Spleen (tissue), 11 donors: ENCODE measurements at regions not wholly inside any gene's neighbourhood (a gene's known extent, or its start where the extent isn't known, plus 50 kb on each side); places are given as distances from the start of the nearest gene placed in this dataset.
"Not testable (repeated sequence)": the region's sequence is repeated elsewhere in the genome, so short reads cannot be mapped to it uniquely, and the experiment has no call there.

Experiments used
- DNase-seq: peaks from one replicate; pipeline ENCODE4 v3.0.0-alpha.2; 2020
- H3K27ac ChIP-seq, 8 donors: fragments of 200-600 bp; sonication (generic) in 7 of 8; 1 replicate in 4 of 8; 2 replicates in 4 of 8; pipeline versions ENCODE4 v1.5.0 to v1.8.0; 2016 to 2021; ENCODE audit warnings: inconsistent platforms in 4 of 8, mild to moderate bottlenecking in 4 of 8, moderate library complexity in 1 of 8
- H3K27me3 ChIP-seq, 7 donors: fragments of 200-600 bp; sonication (generic) in 6 of 7; replicated peaks in 1 of 7; 1 replicate in 4 of 7; 2 replicates in 3 of 7; pipeline versions ENCODE4 v1.5.0 to v1.8.0; 2016 to 2021; ENCODE audit warnings: inconsistent platforms in 3 of 7, mild to moderate bottlenecking in 1 of 7
- H3K36me3 ChIP-seq, 6 donors: fragments of 200-600 bp; sonication (generic) in 5 of 6; 1 replicate in 4 of 6; 2 replicates in 2 of 6; pipeline versions ENCODE4 v1.5.0 to v1.8.0; 2016 to 2021; ENCODE audit warnings: inconsistent platforms in 2 of 6
- H3K4me1 ChIP-seq, 6 donors: fragments of 200-600 bp; sonication (generic) in 5 of 6; 1 replicate in 3 of 6; 2 replicates in 3 of 6; pipeline versions ENCODE4 v1.5.0 to v1.8.0; 2016 to 2021; ENCODE audit warnings: inconsistent platforms in 3 of 6
- H3K4me3 ChIP-seq, 8 donors: fragments of 200-600 bp; sonication (generic) in 7 of 8; 1 replicate in 4 of 8; 2 replicates in 4 of 8; pipeline versions ENCODE4 v1.5.0 to v1.8.0; 2016 to 2021; ENCODE audit warnings: inconsistent platforms in 4 of 8, mild to moderate bottlenecking in 4 of 8, moderate library complexity in 2 of 8
- H3K9me3 ChIP-seq, 8 donors: fragments of 200-600 bp; sonication (generic) in 7 of 8; 1 replicate in 4 of 8; 2 replicates in 4 of 8; pipeline versions ENCODE4 v1.5.0 to v1.8.0; 2016 to 2021; ENCODE audit warnings: inconsistent platforms in 4 of 8
- CTCF ChIP-seq, 11 experiments: fragments of 200-600 bp in 7 of 11; fragments of 450-650 bp in 4 of 11; sonication (generic) in 4 of 11; IDR thresholded peaks in 8 of 11; conservative IDR thresholded peaks in 3 of 11; 1 replicate in 7 of 11; 2 replicates in 4 of 11; pipeline versions ENCODE4 v1.4.0 to v1.8.0; 2016 to 2021; ENCODE audit warnings: antibody characterized with exemption in 11 of 11, inconsistent platforms in 4 of 11, mild to moderate bottlenecking in 1 of 11
- POLR2A ChIP-seq, 3 donors: fragments of 450-650 bp; IDR thresholded peaks; one replicate each; pipeline ENCODE4 v1.5.1; 2017; ENCODE audit warnings: antibody characterized with exemption in 3 of 3, mild to moderate bottlenecking in 1 of 3
- POLR2AphosphoS5 ChIP-seq, 3 donors: sonication (generic); formaldehyde crosslinking; IDR thresholded peaks; one replicate each; pipeline ENCODE4 v1.5.1; 2017; ENCODE audit warnings: antibody characterized with exemption in 3 of 3
- WGBS, 5 donors: extraction: QIAGEN DNeasy Blood & Tissue Kit in 3 of 5; methylation state at CpG; one replicate each; pipeline versions ENCODE4 v1.1.5 to v1.1.7; 2013 to 2018; 5-methylcytosine and 5-hydroxymethylcytosine counted together
- intact Hi-C: fragments of 100-400 bp; cut with DNase I; formaldehyde crosslinking; loops from one replicate; pipeline ENCODE4 v1.15.0; 2023; ENCODE audit warnings: low total_unique reads
- donor health status: healthy with polysubstance abuse.
- donor health status: DM: no; HTN: no; CAD: no; lungs with moderate emphysema.
- donor health status: DM: no; HTN: no; CAD: no.
- donor health status: Bipolar disorder and iron deficiency.
- donor health status: healthy.
- donor health status: DM: no; HTN: no; CAD: no.
- donor health status: DM: yes; HTN: yes; CAD: no.

- no peak overlapping the region for H3K4me3 ChIP-seq
- no peaks in the 10 kb centered on the region for H3K4me1 ChIP-seq
- H3K9me3 ChIP-seq: peaks cover 0 to 8% (median 0%) of the 10 kb centered on the region in 8 donors
- WGBS, 5 donors: 79 to 91% (median 89%) methylated on average over 1 of the region's 1 CpG
- H3K36me3 ChIP-seq: no peaks in the 10 kb centered on the region
- intact Hi-C loops: no loop called here
- no peak overlapping the region for H3K27ac ChIP-seq
- H3K27me3 ChIP-seq: no peaks in the 10 kb centered on the region
- TF ChIP-seq POLR2AphosphoS5 (IDR thresholded peaks at IDR 0.05) (no peak), POLR2A (IDR thresholded peaks at IDR 0.05) (no peak), CTCF (IDR thresholded peaks at IDR 0.05 in 8 of 11, conservative IDR thresholded peaks at IDR 0.05 in 3 of 11) (no peak)
- no peak for DNase-seq
These were observed 962.8 kb downstream of the GALC start for GRCh38 chr14:87030197-87030596.

- H3K27ac ChIP-seq, DNase-seq, H3K27me3 ChIP-seq, H3K4me1 ChIP-seq, H3K36me3 ChIP-seq, intact Hi-C loops, H3K4me3 ChIP-seq, H3K9me3 ChIP-seq: not testable (repeated sequence)
- 69 to 97% (median 83%) methylated on average over 4 of the region's 4 CpGs for WGBS, 5 donors
These were observed 972.9 kb downstream of the GALC start for GRCh38 chr14:87020106-87020505.

- Histone ChIP-seq H3K27ac (no peak overlapping the region), H3K9me3 (peaks cover 0 to 9% (median 2%) of the 10 kb centered on the region in 8 donors), H3K36me3 (no peaks in the 10 kb centered on the region), H3K4me1 (no peaks in the 10 kb centered on the region), H3K4me3 (no peak overlapping the region), H3K27me3 (no peaks in the 10 kb centered on the region)
- WGBS, 5 donors: 57 to 72% (median 63%) methylated on average over 1 of the region's 1 CpG
- TF ChIP-seq CTCF (IDR thresholded peaks at IDR 0.05 in 8 of 11, conservative IDR thresholded peaks at IDR 0.05 in 3 of 11): no peak
- no peak for TF ChIP-seq POLR2AphosphoS5 (IDR thresholded peaks at IDR 0.05)
- TF ChIP-seq POLR2A (IDR thresholded peaks at IDR 0.05): no peak
- DNase-seq: no peak
- intact Hi-C loops: no loop called here
These were observed 974.7 kb downstream of the GALC start for GRCh38 chr14:87018294-87018693.

- no peak for TF ChIP-seq POLR2AphosphoS5 (IDR thresholded peaks at IDR 0.05)
- TF ChIP-seq CTCF (IDR thresholded peaks at IDR 0.05 in 8 of 11, conservative IDR thresholded peaks at IDR 0.05 in 3 of 11): no peak
- no peak for TF ChIP-seq POLR2A (IDR thresholded peaks at IDR 0.05)
- H3K9me3 ChIP-seq: peaks cover 0 to 9% (median 2%) of the 10 kb centered on the region in 8 donors
- DNase-seq: no peak
- intact Hi-C loops: no loop called here
- no peaks in the 10 kb centered on the region for H3K27me3 ChIP-seq
- H3K4me1 ChIP-seq: no peaks in the 10 kb centered on the region
- H3K36me3 ChIP-seq: no peaks in the 10 kb centered on the region
- no peak overlapping the region for H3K27ac ChIP-seq
- no peak overlapping the region for H3K4me3 ChIP-seq
- 57 to 73% (median 73%) methylated on average over 2 of the region's 2 CpGs for WGBS, 5 donors
These were observed 975.6 kb downstream of the GALC start for GRCh38 chr14:87017335-87017734.

- intact Hi-C loops: no loop called here
- 71 to 75% (median 73%) methylated on average over 3 of the region's 3 CpGs for WGBS, 5 donors
- H3K9me3 ChIP-seq: peaks cover 0 to 4% (median 0%) of the 10 kb centered on the region in 8 donors
- H3K4me3 ChIP-seq: no peak overlapping the region
- no peaks in the 10 kb centered on the region for H3K27me3 ChIP-seq
- no peaks in the 10 kb centered on the region for H3K36me3 ChIP-seq
- no peaks in the 10 kb centered on the region for H3K4me1 ChIP-seq
- no peak for DNase-seq
- H3K27ac ChIP-seq: no peak overlapping the region
- TF ChIP-seq POLR2AphosphoS5 (IDR thresholded peaks at IDR 0.05) (no peak), CTCF (IDR thresholded peaks at IDR 0.05 in 8 of 11, conservative IDR thresholded peaks at IDR 0.05 in 3 of 11) (no peak), POLR2A (IDR thresholded peaks at IDR 0.05) (no peak)
These were observed 978.1 kb downstream of the GALC start for GRCh38 chr14:87014856-87015255.
